H9 (cell line): ENCODE measurements at regions not wholly inside any gene's neighbourhood (a gene's known extent, or its start where the extent isn't known, plus 50 kb on each side); places are given as distances from the start of the nearest gene placed in this dataset.

Source experiments
- DNase-seq: peaks from one replicate; pipeline ENCODE4 v3.0.0-alpha.2; 2017
- H2AFZ ChIP-seq: one replicate; pipeline ENCODE4 v1.6.1; 2013; ENCODE audit warnings: mild to moderate bottlenecking, low read length, control low read depth, moderate library complexity
- H2AK5ac ChIP-seq: 2 replicates; pipeline ENCODE4 v1.6.1; 2013; ENCODE audit warnings: low read length, control low read depth, mixed read lengths; ENCODE audit not compliant: insufficient read length
- H2BK120ac ChIP-seq: one replicate; pipeline ENCODE4 v1.6.1; 2013; ENCODE audit warnings: low read depth, mild to moderate bottlenecking, low read length, control low read depth, inconsistent platforms; ENCODE audit not compliant: poor library complexity, severe bottlenecking
- H2BK12ac ChIP-seq: 2 replicates; pipeline ENCODE4 v1.6.1; 2013; ENCODE audit warnings: low read length, control low read depth, mixed read lengths, low read depth; ENCODE audit not compliant: insufficient read length
- H2BK15ac ChIP-seq: 2 replicates; pipeline ENCODE4 v1.6.1; 2013; ENCODE audit warnings: low read depth, low read length, control low read depth
- H2BK20ac ChIP-seq: one replicate; pipeline ENCODE4 v1.6.1; 2013; ENCODE audit warnings: low read depth, mild to moderate bottlenecking, low read length, control low read depth, inconsistent platforms; ENCODE audit not compliant: poor library complexity, severe bottlenecking
- H2BK5ac ChIP-seq: 2 replicates; pipeline ENCODE4 v1.6.1; 2013; ENCODE audit warnings: low read length, control low read depth, mixed read lengths; ENCODE audit not compliant: insufficient read length
- H3K14ac ChIP-seq: 2 replicates; pipeline ENCODE4 v1.6.1; 2013; ENCODE audit warnings: low read length, control low read depth; ENCODE audit not compliant: insufficient read depth
- H3K18ac ChIP-seq: 2 replicates; pipeline ENCODE4 v1.6.1; 2013; ENCODE audit warnings: low read depth, mild to moderate bottlenecking, mixed read lengths, low read length, control low read depth; ENCODE audit not compliant: insufficient read length
- H3K23ac ChIP-seq: 2 replicates; pipeline ENCODE4 v1.6.1; 2013; ENCODE audit warnings: low read length, control low read depth, mixed read lengths, low read depth; ENCODE audit not compliant: insufficient read length
- H3K23me2 ChIP-seq: 2 replicates; pipeline ENCODE4 v1.6.1; 2013; ENCODE audit warnings: low read depth, mild to moderate bottlenecking, mixed read lengths, low read length, control low read depth; ENCODE audit not compliant: insufficient read length, poor library complexity, severe bottlenecking
- H3K27ac ChIP-seq: 2 replicates; pipeline ENCODE4 v1.5.1; 2013; ENCODE audit warnings: low read length, control low read depth, mixed read lengths, low read depth; ENCODE audit not compliant: insufficient read length
- H3K27me3 ChIP-seq: 2 replicates; pipeline ENCODE4 v1.6.1; 2013; ENCODE audit warnings: low read length, control low read depth, inconsistent platforms; ENCODE audit not compliant: insufficient read depth
- H3K4ac ChIP-seq: 2 replicates; pipeline ENCODE4 v1.6.1; 2013; ENCODE audit warnings: low read depth, mild to moderate bottlenecking, control low read depth, inconsistent platforms, low read length, moderate library complexity
- H3K4me1 ChIP-seq: 2 replicates; pipeline ENCODE4 v1.6.1; 2013; ENCODE audit warnings: low read length, control low read depth, inconsistent platforms; ENCODE audit not compliant: insufficient read depth
- H3K4me2 ChIP-seq: 2 replicates; pipeline ENCODE4 v1.6.1; 2013; ENCODE audit warnings: low read length, control low read depth, mixed read lengths; ENCODE audit not compliant: insufficient read length, insufficient read depth
- H3K56ac ChIP-seq: 2 replicates; pipeline ENCODE4 v1.6.1; 2013; ENCODE audit warnings: low read depth, mild to moderate bottlenecking, mixed read lengths, low read length, control low read depth; ENCODE audit not compliant: insufficient read length
- H3K79me1 ChIP-seq: 2 replicates; pipeline ENCODE4 v1.6.1; 2013; ENCODE audit warnings: low read depth, mild to moderate bottlenecking, moderate library complexity, low read length, control low read depth, inconsistent platforms; ENCODE audit not compliant: insufficient read depth, poor library complexity, severe bottlenecking
- H3K79me2 ChIP-seq: 2 replicates; pipeline ENCODE4 v1.6.1; 2013; ENCODE audit warnings: low read length, control low read depth, inconsistent platforms; ENCODE audit not compliant: insufficient read depth
- H3K9ac ChIP-seq: 2 replicates; pipeline ENCODE4 v1.6.1; 2013; ENCODE audit warnings: low read length, control low read depth, mixed read lengths; ENCODE audit not compliant: insufficient read length; ENCODE audit errors: extremely low read depth
- H3K9me3 ChIP-seq: one replicate; pipeline ENCODE4 v1.6.1; 2013; ENCODE audit warnings: low read depth, low read length, inconsistent platforms; ENCODE audit not compliant: control insufficient read depth
- H3T11ph ChIP-seq: one replicate; pipeline ENCODE4 v1.6.1; 2013; ENCODE audit warnings: mild to moderate bottlenecking, low read length, control low read depth, inconsistent platforms
- H4K20me1 ChIP-seq: one replicate; pipeline ENCODE4 v1.6.1; 2013; ENCODE audit not compliant: control insufficient read depth, insufficient read length, insufficient read depth
- H4K5ac ChIP-seq: 2 replicates; pipeline ENCODE4 v1.6.1; 2013; ENCODE audit warnings: low read depth, mild to moderate bottlenecking, mixed read lengths, low read length, control low read depth; ENCODE audit not compliant: insufficient read length
- H4K8ac ChIP-seq: replicated peaks from 2 replicates; pipeline ENCODE4 v1.6.1; 2013; ENCODE audit warnings: low read length, control low read depth, mixed read lengths, low read depth; ENCODE audit not compliant: insufficient read length
- H4K91ac ChIP-seq: 2 replicates; pipeline ENCODE4 v1.6.1; 2013; ENCODE audit warnings: low read depth, mild to moderate bottlenecking, moderate library complexity, mixed read lengths, low read length, control low read depth; ENCODE audit not compliant: insufficient read length
- H3K27ac Mint-ChIP-seq, 3 experiments: 2 replicates in 2 of 3; 3 replicates in 1 of 3; pipeline ENCODE4 v1.8.0; 2020 to 2021; ENCODE audit warnings: mixed read lengths in 3 of 3, mild to moderate bottlenecking in 1 of 3, moderate library complexity in 1 of 3
- H3K27me3 Mint-ChIP-seq: 2 replicates; pipeline ENCODE4 v1.8.0; 2021; ENCODE audit warnings: low read depth, mild to moderate bottlenecking, moderate library complexity, mixed read lengths
- H3K36me3 Mint-ChIP-seq, 3 experiments: 2 replicates in 2 of 3; 3 replicates in 1 of 3; pipeline ENCODE4 v1.8.0; 2020 to 2021; ENCODE audit warnings: low read depth in 3 of 3, mixed read lengths in 3 of 3; ENCODE audit not compliant: insufficient read depth in 1 of 3
- H3K4me1 Mint-ChIP-seq, 2 experiments: 2 replicates each; pipeline ENCODE4 v1.8.0; 2020; ENCODE audit warnings: mixed read lengths in 2 of 2
- H3K4me3 Mint-ChIP-seq, 2 experiments: 2 replicates in 1 of 2; 3 replicates in 1 of 2; pipeline ENCODE4 v1.8.0; 2020 to 2021; ENCODE audit warnings: mild to moderate bottlenecking in 2 of 2, mixed read lengths in 2 of 2, moderate library complexity in 1 of 2
- H3K9me3 Mint-ChIP-seq, 2 experiments: 2 replicates in 1 of 2; 3 replicates in 1 of 2; pipeline ENCODE4 v1.8.0; 2020; ENCODE audit warnings: mild to moderate bottlenecking in 2 of 2, mixed read lengths in 2 of 2, moderate library complexity in 1 of 2
- CTCF ChIP-seq: fragments of 200-600 bp; sonication (generic); conservative IDR thresholded peaks from 3 replicates; pipeline ENCODE4 v1.8.0; 2021; ENCODE audit warnings: antibody characterized with exemption, mild to moderate bottlenecking
- WGBS: extraction: QIAGEN DNeasy Blood & Tissue Kit; methylation state at CpG from one replicate; pipeline ENCODE4 v1.1.7; 2013; ENCODE audit warnings: missing lambda C conversion rate, low lambda C conversion rate, mixed read lengths; ENCODE audit not compliant: insufficient read length; ENCODE audit errors: extremely low coverage; 5-methylcytosine and 5-hydroxymethylcytosine counted together

GRCh38 chr5:62084391-62084790 lies 221.6 kb upstream of the KIF2A start:
- no peak overlapping the region for H2BK5ac ChIP-seq
- no peaks in the 10 kb centered on the region for H3K79me1 ChIP-seq
- H4K20me1 ChIP-seq, result no peaks in the 10 kb centered on the region
- no peak overlapping the region for H2BK15ac ChIP-seq
- H3K9ac ChIP-seq, result no peak overlapping the region
- no peaks in the 10 kb centered on the region for H3K9me3 Mint-ChIP-seq
- H4K91ac ChIP-seq, result no peak overlapping the region
- no peak overlapping the region for H3K4me3 Mint-ChIP-seq
- no peaks in the 10 kb centered on the region for H3K27me3 Mint-ChIP-seq
- TF ChIP-seq CTCF, result no peak
- no peaks in the 10 kb centered on the region for H3K79me2 ChIP-seq
- H3K56ac ChIP-seq, result no peak overlapping the region
- H3K4me2 ChIP-seq, result no peak overlapping the region
- no peak overlapping the region for H3K18ac ChIP-seq
- no peak overlapping the region for H3K27ac Mint-ChIP-seq
- peaks cover 12 to 14% of the 10 kb centered on the region in 2 experiments for H3K4me1 Mint-ChIP-seq
- no peak overlapping the region for H3K4ac ChIP-seq
- H4K5ac ChIP-seq, result no peak overlapping the region
- peaks cover 1% of the 10 kb centered on the region; the same call in 1 of the 2 replicates for H3K4me1 ChIP-seq
- no peak for DNase-seq
- no CpG with 5 or more reads among the region's 8 CpGs for WGBS
- 0 out of 7 replicates have a peak, but pooled peaks cover 0 to 3% (median 0%) of the 10 kb centered on the region in 3 experiments for H3K36me3 Mint-ChIP-seq
- H3K14ac ChIP-seq, result no peak overlapping the region
- H3K27me3 ChIP-seq, result no peaks in the 10 kb centered on the region
- no peak overlapping the region for H3T11ph ChIP-seq
- H3K27ac ChIP-seq, result no peak overlapping the region
- no peaks in the 10 kb centered on the region for H3K23me2 ChIP-seq
- H2AK5ac ChIP-seq, result no peak overlapping the region
- no peak overlapping the region for H3K23ac ChIP-seq
- no peak overlapping the region for H4K8ac ChIP-seq
- H2BK120ac ChIP-seq, result no peak overlapping the region
- no peak overlapping the region for H2BK20ac ChIP-seq
- H2AFZ ChIP-seq, result no peak overlapping the region
- H2BK12ac ChIP-seq, result no peak overlapping the region
- no peaks in the 10 kb centered on the region for H3K9me3 ChIP-seq
